ENCODE measurements at regions not wholly inside any gene's neighbourhood (a gene's known extent, or its start where the extent isn't known, plus 50 kb on each side); places are given as distances from the start of the nearest gene placed in this dataset.
"Not testable (repeated sequence)": the region's sequence is repeated elsewhere in the genome, so short reads cannot be mapped to it uniquely, and the experiment has no call there.

- H3K4me3 ChIP-seq (ENCODE audit: control extremely low read depth in 1 of 5, extremely low read depth in 1 of 5, insufficient read depth in 1 of 5, low read depth in 2 of 5, low read length in 4 of 5) = peak overlapping the region in 1 of 5 experiments; percentile 32
- H3K36me3 ChIP-seq (replicated peaks in 1 of 2; ENCODE audit: control extremely low read depth in 1 of 2, control insufficient read depth in 1 of 2, extremely low read depth in 1 of 2, insufficient read depth in 2 of 2, low read length in 1 of 2); H3K27me3 ChIP-seq (replicated peaks in 1 of 4; ENCODE audit: control extremely low read depth in 1 of 4, control insufficient read depth in 3 of 4, insufficient read depth in 4 of 4, low read length in 3 of 4); H3K27me3 Mint-ChIP-seq; CTCF ChIA-PET; H3K9me3 Mint-ChIP-seq (ENCODE audit: insufficient read depth); intact Hi-C loops (cut with micrococcal nuclease); H3K9me3 ChIP-seq (ENCODE audit: control extremely low read depth in 1 of 3, control insufficient read depth in 2 of 3, insufficient read depth in 1 of 3, low read length in 2 of 3); H3K79me2 ChIP-seq (ENCODE audit: control insufficient read depth, insufficient read depth, low read length); H3K9ac ChIP-seq (ENCODE audit: low read length); H4K20me1 ChIP-seq (ENCODE audit: control insufficient read depth, insufficient read depth, low read length, poor library complexity, severe bottlenecking): not testable (repeated sequence)
- H3K27ac ChIP-seq (ENCODE audit: low read length in 2 of 2) = peak overlapping the region in 1 of 2 donors; percentile 34
- ATAC-seq (ENCODE audit: low read depth) = peak; percentile 10
- POLR2A ChIA-PET = interaction anchor here (0.6 kb wide), 1 partner anchor 39 kb away, joined by 5 read pairs; no protein-coding TSS in a partner anchor
- 24% methylated on average over 3 of the region's 25 CpGs for WGBS (ENCODE audit: insufficient coverage)
- H3K27ac Mint-ChIP-seq = peak overlapping the region; percentile 74
- peak; percentile 40 for DNase-seq
- H2AFZ ChIP-seq (ENCODE audit: insufficient read depth, low read depth, low read length, poor library complexity, severe bottlenecking) = peak overlapping the region; percentile 33
- peaks cover 8 to 32% of the 10 kb centered on the region in 2 donors for H3K4me1 ChIP-seq (ENCODE audit: control insufficient read depth in 2 of 2, insufficient read depth in 2 of 2, low read length in 2 of 2)
- H3K4me2 ChIP-seq (replicated peaks; ENCODE audit: low read depth, low read length, poor library complexity, severe bottlenecking) = peak overlapping the region; percentile 19
- peaks cover 28% of the 10 kb centered on the region for H3K4me1 Mint-ChIP-seq
- peak overlapping the region; percentile 74 for H3K4me3 Mint-ChIP-seq
Observed at GRCh38 chr2:87470381-87471380, 277.2 kb upstream of the PLGLB2 start.

GRCh38 chr2:87471478-87471877, 276.4 kb upstream of the PLGLB2 start:
- H3K36me3 ChIP-seq (replicated peaks in 1 of 2; ENCODE audit: control extremely low read depth in 1 of 2, control insufficient read depth in 1 of 2, extremely low read depth in 1 of 2, insufficient read depth in 2 of 2, low read length in 1 of 2); H3K27me3 ChIP-seq (replicated peaks in 1 of 4; ENCODE audit: control extremely low read depth in 1 of 4, control insufficient read depth in 3 of 4, insufficient read depth in 4 of 4, low read length in 3 of 4); CTCF ChIA-PET; POLR2A ChIA-PET; intact Hi-C loops (cut with micrococcal nuclease); DNase-seq; H3K27ac Mint-ChIP-seq; ATAC-seq (ENCODE audit: low read depth); H3K9me3 ChIP-seq (ENCODE audit: control extremely low read depth in 1 of 3, control insufficient read depth in 2 of 3, insufficient read depth in 1 of 3, low read length in 2 of 3); H3K27ac ChIP-seq (ENCODE audit: low read length in 2 of 2); H3K9ac ChIP-seq (ENCODE audit: low read length); H2AFZ ChIP-seq (ENCODE audit: insufficient read depth, low read depth, low read length, poor library complexity, severe bottlenecking); H3K9me3 Mint-ChIP-seq (ENCODE audit: insufficient read depth); H3K4me2 ChIP-seq (replicated peaks; ENCODE audit: low read depth, low read length, poor library complexity, severe bottlenecking); H3K27me3 Mint-ChIP-seq; H3K4me3 Mint-ChIP-seq; H3K4me3 ChIP-seq (ENCODE audit: control extremely low read depth in 1 of 5, extremely low read depth in 1 of 5, insufficient read depth in 1 of 5, low read depth in 2 of 5, low read length in 4 of 5); H4K20me1 ChIP-seq (ENCODE audit: control insufficient read depth, insufficient read depth, low read length, poor library complexity, severe bottlenecking); H3K79me2 ChIP-seq (ENCODE audit: control insufficient read depth, insufficient read depth, low read length): not testable (repeated sequence)
- WGBS (ENCODE audit: insufficient coverage) = no CpG with 5 or more reads among the region's 3 CpGs
- H3K4me1 Mint-ChIP-seq = peaks cover 29% of the 10 kb centered on the region
- H3K4me1 ChIP-seq (ENCODE audit: control insufficient read depth in 2 of 2, insufficient read depth in 2 of 2, low read length in 2 of 2) = peaks cover 8 to 34% of the 10 kb centered on the region in 2 donors

GRCh38 chr2:87476223-87476872, 271.5 kb upstream of the PLGLB2 start:
- intact Hi-C loops (cut with micrococcal nuclease); H2AFZ ChIP-seq (ENCODE audit: insufficient read depth, low read depth, low read length, poor library complexity, severe bottlenecking); CTCF ChIA-PET; H3K27me3 Mint-ChIP-seq; H3K9ac ChIP-seq (ENCODE audit: low read length); H3K4me1 Mint-ChIP-seq; H3K4me3 ChIP-seq (ENCODE audit: control extremely low read depth in 1 of 5, extremely low read depth in 1 of 5, insufficient read depth in 1 of 5, low read depth in 2 of 5, low read length in 4 of 5); H3K9me3 Mint-ChIP-seq (ENCODE audit: insufficient read depth); H3K4me2 ChIP-seq (replicated peaks; ENCODE audit: low read depth, low read length, poor library complexity, severe bottlenecking); H3K36me3 ChIP-seq (replicated peaks in 1 of 2; ENCODE audit: control extremely low read depth in 1 of 2, control insufficient read depth in 1 of 2, extremely low read depth in 1 of 2, insufficient read depth in 2 of 2, low read length in 1 of 2); H3K27ac ChIP-seq (ENCODE audit: low read length in 2 of 2); H3K79me2 ChIP-seq (ENCODE audit: control insufficient read depth, insufficient read depth, low read length); POLR2A ChIA-PET; H4K20me1 ChIP-seq (ENCODE audit: control insufficient read depth, insufficient read depth, low read length, poor library complexity, severe bottlenecking); H3K9me3 ChIP-seq (ENCODE audit: control extremely low read depth in 1 of 3, control insufficient read depth in 2 of 3, insufficient read depth in 1 of 3, low read length in 2 of 3); H3K27me3 ChIP-seq (replicated peaks in 1 of 4; ENCODE audit: control extremely low read depth in 1 of 4, control insufficient read depth in 3 of 4, insufficient read depth in 4 of 4, low read length in 3 of 4): not testable (repeated sequence)
- DNase-seq (peak; percentile 18), ATAC-seq (ENCODE audit: low read depth) (peak; percentile 34)
- no CpG with 5 or more reads among the region's 5 CpGs for WGBS (ENCODE audit: insufficient coverage)
- H3K4me1 ChIP-seq (ENCODE audit: control insufficient read depth in 2 of 2, insufficient read depth in 2 of 2, low read length in 2 of 2) = peaks cover 0 to 10% of the 10 kb centered on the region in 2 donors
- Mint-ChIP-seq H3K4me3 (peak overlapping the region; percentile 56), H3K27ac (peak overlapping the region; percentile 86)
